ENCODE measurements at regions not wholly inside any gene's neighbourhood (a gene's known extent, or its start where the extent isn't known, plus 50 kb on each side); places are given as distances from the start of the nearest gene placed in this dataset.

- TF ChIP-seq POLR2A (IDR thresholded peaks at IDR 0.05; ENCODE audit: low read depth, low read length) (no peak), POLR2AphosphoS5 (IDR thresholded peaks at IDR 0.05; ENCODE audit: low read depth, low read length) (no peak)
Observed at GRCh38 chr6:7000825-7001777, 106.7 kb upstream of the RREB1 start.

Measured in GM12892 (cell line).